ENCODE measurements at regions not wholly inside any gene's neighbourhood (a gene's known extent, or its start where the extent isn't known, plus 50 kb on each side); places are given as distances from the start of the nearest gene placed in this dataset.

DNA sequence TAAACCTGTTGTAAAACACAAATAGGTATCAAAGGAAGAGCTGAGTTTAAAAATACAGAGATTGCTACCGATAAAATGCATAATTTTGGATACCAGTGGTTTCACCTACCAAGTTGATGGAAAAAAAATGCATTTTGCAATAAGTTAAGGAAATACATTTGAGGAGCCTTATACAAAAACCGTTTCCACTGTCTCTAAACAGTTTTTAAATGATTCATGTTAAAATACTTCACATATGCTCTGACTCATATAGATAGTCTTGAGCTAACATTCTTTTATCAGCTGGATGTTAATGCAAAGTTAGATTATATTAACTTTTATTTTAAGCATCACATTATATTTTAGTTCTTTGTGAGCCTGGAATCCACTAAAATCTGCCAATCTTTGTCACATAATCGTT lies 50.6 kb upstream of the ANKRD17 start:
- TF ChIP-seq CTCF (IDR thresholded peaks at IDR 0.05 in 2 of 3, conservative IDR thresholded peaks at IDR 0.05 in 1 of 3; ENCODE audit: borderline replicate concordance in 1 of 3, insufficient read depth in 1 of 3, low read depth in 2 of 3, low read length in 2 of 3) (no peak), POLR2A (IDR thresholded peaks at IDR 0.05; ENCODE audit: borderline replicate concordance, extremely low read depth, insufficient read depth, insufficient read length) (no peak)

All from HCT116 (cell line).